Peyer's patch (tissue), 4 donors: ENCODE measurements at regions not wholly inside any gene's neighbourhood (a gene's known extent, or its start where the extent isn't known, plus 50 kb on each side); places are given as distances from the start of the nearest gene placed in this dataset.

Source experiments
- POLR2A ChIP-seq, 2 donors: fragments of 450-650 bp; IDR thresholded peaks; one replicate each; pipeline ENCODE4 v1.5.1; 2017; ENCODE audit warnings: antibody characterized with exemption in 2 of 2, mild to moderate bottlenecking in 2 of 2, moderate library complexity in 2 of 2
- TF ChIP-seq, protein P1 (sequence below), 6 experiments: fragments of 450-650 bp in 4 of 6; fragments of 200-600 bp in 2 of 6; sonication (generic) in 1 of 6; IDR thresholded peaks; one replicate each; pipeline ENCODE4 v1.5.1; 2017 to 2019; ENCODE audit warnings: antibody characterized with exemption in 6 of 6, mild to moderate bottlenecking in 3 of 6, moderate library complexity in 1 of 6

GRCh38 chr7:124532166-124532565, 233.4 kb downstream of the GPR37 start:
- TF ChIP-seq, protein P1, sequence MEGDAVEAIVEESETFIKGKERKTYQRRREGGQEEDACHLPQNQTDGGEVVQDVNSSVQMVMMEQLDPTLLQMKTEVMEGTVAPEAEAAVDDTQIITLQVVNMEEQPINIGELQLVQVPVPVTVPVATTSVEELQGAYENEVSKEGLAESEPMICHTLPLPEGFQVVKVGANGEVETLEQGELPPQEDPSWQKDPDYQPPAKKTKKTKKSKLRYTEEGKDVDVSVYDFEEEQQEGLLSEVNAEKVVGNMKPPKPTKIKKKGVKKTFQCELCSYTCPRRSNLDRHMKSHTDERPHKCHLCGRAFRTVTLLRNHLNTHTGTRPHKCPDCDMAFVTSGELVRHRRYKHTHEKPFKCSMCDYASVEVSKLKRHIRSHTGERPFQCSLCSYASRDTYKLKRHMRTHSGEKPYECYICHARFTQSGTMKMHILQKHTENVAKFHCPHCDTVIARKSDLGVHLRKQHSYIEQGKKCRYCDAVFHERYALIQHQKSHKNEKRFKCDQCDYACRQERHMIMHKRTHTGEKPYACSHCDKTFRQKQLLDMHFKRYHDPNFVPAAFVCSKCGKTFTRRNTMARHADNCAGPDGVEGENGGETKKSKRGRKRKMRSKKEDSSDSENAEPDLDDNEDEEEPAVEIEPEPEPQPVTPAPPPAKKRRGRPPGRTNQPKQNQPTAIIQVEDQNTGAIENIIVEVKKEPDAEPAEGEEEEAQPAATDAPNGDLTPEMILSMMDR (IDR thresholded peaks at IDR 0.05), result no peak
- no peak for TF ChIP-seq POLR2A (IDR thresholded peaks at IDR 0.05)
